ENCODE measurements at regions not wholly inside any gene's neighbourhood (a gene's known extent, or its start where the extent isn't known, plus 50 kb on each side); places are given as distances from the start of the nearest gene placed in this dataset.

GRCh38 chr1:34625521-34626015 lies 129.3 kb upstream of the GJB5 start:
- DNase-seq (ENCODE audit: low read depth in 2 of 2) = no peak
- H3K4me3 ChIP-seq (replicated peaks in 1 of 2; ENCODE audit: low read depth in 2 of 2, low read length in 2 of 2) = no peak overlapping the region
- TF ChIP-seq CTCF (IDR thresholded peaks at IDR 0.05; ENCODE audit: low read depth, low read length) = no peak

- H3K4me3 ChIP-seq (replicated peaks in 1 of 2; ENCODE audit: low read depth in 2 of 2, low read length in 2 of 2) = no peak overlapping the region
- no peak for TF ChIP-seq CTCF (IDR thresholded peaks at IDR 0.05; ENCODE audit: low read depth, low read length)
- DNase-seq (ENCODE audit: low read depth in 2 of 2) = no peak
Observed at GRCh38 chr1:34627465-34628240, 127.2 kb upstream of the GJB5 start.

- H3K4me3 ChIP-seq (replicated peaks in 1 of 2; ENCODE audit: low read depth in 2 of 2, low read length in 2 of 2) = no peak overlapping the region
- no peak for TF ChIP-seq CTCF (IDR thresholded peaks at IDR 0.05; ENCODE audit: low read depth, low read length)
- DNase-seq (ENCODE audit: low read depth in 2 of 2) = no peak
Observed at GRCh38 chr1:34631126-34631525, 123.7 kb upstream of the GJB5 start.

GRCh38 chr1:34639701-34640100 lies 115.1 kb upstream of the GJB5 start:
- DNase-seq (ENCODE audit: low read depth in 2 of 2) = no peak
- no peak overlapping the region for H3K4me3 ChIP-seq (replicated peaks in 1 of 2; ENCODE audit: low read depth in 2 of 2, low read length in 2 of 2)
- no peak for TF ChIP-seq CTCF (IDR thresholded peaks at IDR 0.05; ENCODE audit: low read depth, low read length)

GRCh38 chr1:34640654-34641401 lies 114.0 kb upstream of the GJB5 start:
- no peak for TF ChIP-seq CTCF (IDR thresholded peaks at IDR 0.05; ENCODE audit: low read depth, low read length)
- H3K4me3 ChIP-seq (replicated peaks in 1 of 2; ENCODE audit: low read depth in 2 of 2, low read length in 2 of 2) = no peak overlapping the region
- no peak for DNase-seq (ENCODE audit: low read depth in 2 of 2)

GRCh38 chr1:34642679-34643078 lies 112.2 kb upstream of the GJB5 start:
- no peak for TF ChIP-seq CTCF (IDR thresholded peaks at IDR 0.05; ENCODE audit: low read depth, low read length)
- no peak overlapping the region for H3K4me3 ChIP-seq (replicated peaks in 1 of 2; ENCODE audit: low read depth in 2 of 2, low read length in 2 of 2)
- no peak for DNase-seq (ENCODE audit: low read depth in 2 of 2)

All from cardiac fibroblast (primary cell).